ENCODE measurements at regions not wholly inside any gene's neighbourhood (a gene's known extent, or its start where the extent isn't known, plus 50 kb on each side); places are given as distances from the start of the nearest gene placed in this dataset.
"Not testable (repeated sequence)": the region's sequence is repeated elsewhere in the genome, so short reads cannot be mapped to it uniquely, and the experiment has no call there.

DNA sequence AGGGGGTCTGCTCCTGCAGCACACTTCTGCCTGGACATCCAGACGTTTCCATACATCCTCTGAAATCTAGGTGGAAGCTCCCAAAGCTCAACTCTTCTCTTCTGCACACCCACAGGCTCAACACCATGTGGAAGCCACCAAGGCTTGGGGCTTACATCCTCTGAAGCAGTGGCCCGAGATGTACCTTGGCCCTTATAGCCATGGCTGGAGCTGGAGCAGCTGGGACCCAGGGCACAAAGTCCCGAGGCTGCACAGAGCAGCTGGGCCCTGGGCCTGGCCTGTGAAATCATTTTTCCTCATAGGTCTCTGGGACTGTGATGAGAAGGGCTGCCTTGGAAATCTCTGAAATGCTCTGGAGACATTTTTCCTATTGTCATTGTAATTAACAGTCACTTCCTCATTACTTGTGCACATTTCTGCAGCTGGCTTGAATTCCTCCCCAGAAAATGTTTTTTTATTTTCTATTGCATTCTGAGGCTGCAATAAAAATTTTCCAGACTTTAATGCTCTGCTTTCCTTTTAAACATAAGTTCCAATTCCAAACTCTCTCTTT is 645.6 kb downstream of the RWDD3 start:
- no peak overlapping the region for H3K27ac Mint-ChIP-seq
- CTCF ChIA-PET: no interaction called here
- no peak for DNase-seq
- no peaks in the 10 kb centered on the region for H3K9me3 Mint-ChIP-seq
- no peak overlapping the region for H3K4me3 Mint-ChIP-seq
- H3K4me1 Mint-ChIP-seq (ENCODE audit: low read depth): no peaks in the 10 kb centered on the region
- no peaks in the 10 kb centered on the region for H3K36me3 Mint-ChIP-seq (ENCODE audit: low read depth)
- intact Hi-C loops (cut with micrococcal nuclease): no loop called here
- no peaks in the 10 kb centered on the region for H3K27me3 Mint-ChIP-seq (ENCODE audit: low read depth)

DNA sequence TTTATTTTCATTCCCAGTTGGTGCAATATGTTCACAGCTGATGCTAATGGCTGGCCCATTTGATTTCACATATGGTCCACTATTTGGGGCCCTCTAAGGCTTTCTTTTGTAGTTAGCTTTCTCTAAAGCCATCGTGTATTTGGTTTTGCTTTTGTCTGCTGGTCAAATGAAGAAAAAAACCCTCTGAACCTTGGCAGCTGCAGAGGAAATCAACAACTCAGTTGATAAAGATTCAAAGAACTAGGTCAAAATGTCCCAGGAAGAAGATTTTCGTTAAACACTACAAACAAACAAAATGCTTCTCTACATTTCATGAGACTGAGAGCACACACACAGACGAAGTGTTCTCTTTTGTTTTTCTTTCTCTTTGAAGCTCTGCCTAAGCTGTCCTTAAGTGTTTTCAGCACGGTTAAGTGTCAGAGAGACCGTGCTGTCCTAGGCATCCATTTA is 655.0 kb downstream of the RWDD3 start:
- Mint-ChIP-seq H3K36me3 (ENCODE audit: low read depth) (no peaks in the 10 kb centered on the region), H3K27me3 (ENCODE audit: low read depth) (no peaks in the 10 kb centered on the region), H3K4me1 (ENCODE audit: low read depth) (no peaks in the 10 kb centered on the region), H3K27ac (no peak overlapping the region), H3K9me3 (peaks cover 1% of the 10 kb centered on the region), H3K4me3 (no peak overlapping the region)
- intact Hi-C loops (cut with micrococcal nuclease): no loop called here
- CTCF ChIA-PET: no interaction called here
- DNase-seq: no peak

DNA sequence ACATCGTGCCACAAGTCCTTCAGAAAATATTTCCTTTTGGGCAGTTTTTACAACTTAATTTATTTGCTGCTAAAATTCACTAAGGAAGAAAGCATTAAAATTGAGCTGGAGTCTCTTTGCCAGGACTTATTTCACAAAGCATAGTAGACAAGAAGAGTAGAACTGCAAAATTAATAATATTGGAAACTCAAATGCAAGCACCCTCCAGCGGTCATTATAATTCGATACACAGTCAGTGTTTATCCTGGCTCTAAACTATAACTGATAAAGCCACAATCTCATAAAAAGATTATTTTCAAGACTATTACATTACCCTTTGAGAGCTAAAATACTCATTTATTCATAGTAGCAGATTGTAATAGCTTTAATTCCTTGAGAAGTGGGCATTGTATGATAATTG is 655.4 kb downstream of the RWDD3 start:
- Mint-ChIP-seq H3K27ac (no peak overlapping the region), H3K36me3 (ENCODE audit: low read depth) (no peaks in the 10 kb centered on the region), H3K4me3 (no peak overlapping the region), H3K9me3 (peaks cover 1% of the 10 kb centered on the region), H3K27me3 (ENCODE audit: low read depth) (no peaks in the 10 kb centered on the region), H3K4me1 (ENCODE audit: low read depth) (no peaks in the 10 kb centered on the region)
- CTCF ChIA-PET: no interaction called here
- intact Hi-C loops (cut with micrococcal nuclease): no loop called here
- DNase-seq: no peak

DNA sequence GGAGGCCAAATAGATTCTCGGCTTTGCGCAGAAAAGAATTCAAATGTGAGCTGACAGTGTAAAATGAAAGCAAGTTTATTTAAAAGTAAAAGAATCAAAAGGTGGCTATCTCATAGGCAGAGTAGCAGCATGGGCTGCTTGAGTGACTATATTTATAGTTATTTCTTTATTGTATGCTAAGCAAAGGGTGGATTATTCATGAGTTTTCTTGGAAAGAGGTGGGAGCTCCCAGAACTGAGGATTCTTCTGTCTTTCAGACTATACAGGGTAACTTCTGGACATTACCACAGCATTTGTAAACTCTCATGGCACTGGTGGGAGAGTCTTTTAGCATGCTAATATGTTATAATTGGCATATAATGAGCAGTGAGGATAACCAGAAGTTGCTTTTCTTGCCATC is 659.9 kb downstream of the RWDD3 start:
- intact Hi-C loops (cut with micrococcal nuclease): no loop called here
- no peak overlapping the region for H3K27ac Mint-ChIP-seq
- CTCF ChIA-PET: no interaction called here
- H3K4me1 Mint-ChIP-seq (ENCODE audit: low read depth): no peaks in the 10 kb centered on the region
- H3K27me3 Mint-ChIP-seq (ENCODE audit: low read depth): no peaks in the 10 kb centered on the region
- no peaks in the 10 kb centered on the region for H3K36me3 Mint-ChIP-seq (ENCODE audit: low read depth)
- H3K9me3 Mint-ChIP-seq: peaks cover 6% of the 10 kb centered on the region
- no peak overlapping the region for H3K4me3 Mint-ChIP-seq
- no peak for DNase-seq

DNA sequence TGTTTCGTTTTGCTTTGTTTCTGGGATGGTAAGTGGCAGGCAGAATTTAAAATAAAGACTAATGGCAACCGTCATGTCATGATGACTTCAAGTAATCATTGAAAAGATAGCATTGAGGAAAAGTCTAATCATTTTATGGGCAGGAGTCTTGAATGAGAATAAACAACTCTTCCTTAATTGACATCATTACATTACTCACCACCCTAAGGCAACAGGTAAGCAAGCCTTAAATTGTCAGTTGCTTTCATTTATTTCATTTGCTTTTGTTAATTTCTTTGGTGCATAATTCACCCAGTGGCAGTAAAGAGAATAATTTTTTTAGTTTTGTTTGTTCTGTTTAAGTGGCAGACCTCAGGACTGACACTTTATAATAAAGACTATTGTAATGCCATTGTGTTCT is 669.0 kb downstream of the RWDD3 start:
- Mint-ChIP-seq H3K9me3 (peaks cover 6% of the 10 kb centered on the region), H3K36me3 (ENCODE audit: low read depth) (no peaks in the 10 kb centered on the region), H3K4me3 (no peak overlapping the region), H3K27ac (no peak overlapping the region), H3K27me3 (ENCODE audit: low read depth) (no peaks in the 10 kb centered on the region), H3K4me1 (ENCODE audit: low read depth) (no peaks in the 10 kb centered on the region)
- CTCF ChIA-PET: no interaction called here
- no peak for DNase-seq
- intact Hi-C loops (cut with micrococcal nuclease): no loop called here

DNA sequence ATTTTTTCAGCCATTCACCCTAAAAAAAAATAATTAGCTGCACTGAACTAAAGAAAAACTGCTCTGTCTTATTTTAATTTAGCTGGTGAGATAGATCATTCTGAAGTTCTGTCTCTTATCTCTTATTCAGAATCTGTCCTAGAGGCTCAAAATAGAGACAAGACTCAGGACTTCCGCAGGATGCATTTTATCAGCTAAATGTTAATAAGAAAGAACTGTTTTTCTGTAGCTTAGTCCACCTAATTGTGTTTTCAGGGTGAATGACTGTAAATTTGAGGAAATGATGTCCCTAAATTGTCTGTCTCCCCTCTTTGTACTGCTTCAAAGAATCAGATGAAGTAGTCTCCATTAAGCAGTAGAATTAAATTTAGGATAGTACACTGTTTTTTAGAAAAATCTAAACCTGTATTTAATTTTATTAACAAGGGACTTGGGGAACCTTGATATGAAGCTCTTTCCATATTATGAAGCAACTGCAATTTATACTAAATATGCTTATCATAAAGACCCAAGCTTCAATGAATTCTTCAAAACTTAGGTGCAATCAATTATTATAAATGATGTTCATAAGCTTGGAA is 671.9 kb downstream of the RWDD3 start:
- no peaks in the 10 kb centered on the region for H3K36me3 Mint-ChIP-seq (ENCODE audit: low read depth)
- no peaks in the 10 kb centered on the region for H3K27me3 Mint-ChIP-seq (ENCODE audit: low read depth)
- peaks cover 9% of the 10 kb centered on the region for H3K9me3 Mint-ChIP-seq
- intact Hi-C loops (cut with micrococcal nuclease): no loop called here
- DNase-seq: no peak
- H3K27ac Mint-ChIP-seq: no peak overlapping the region
- H3K4me1 Mint-ChIP-seq (ENCODE audit: low read depth): no peaks in the 10 kb centered on the region
- H3K4me3 Mint-ChIP-seq: no peak overlapping the region
- CTCF ChIA-PET: no interaction called here

DNA sequence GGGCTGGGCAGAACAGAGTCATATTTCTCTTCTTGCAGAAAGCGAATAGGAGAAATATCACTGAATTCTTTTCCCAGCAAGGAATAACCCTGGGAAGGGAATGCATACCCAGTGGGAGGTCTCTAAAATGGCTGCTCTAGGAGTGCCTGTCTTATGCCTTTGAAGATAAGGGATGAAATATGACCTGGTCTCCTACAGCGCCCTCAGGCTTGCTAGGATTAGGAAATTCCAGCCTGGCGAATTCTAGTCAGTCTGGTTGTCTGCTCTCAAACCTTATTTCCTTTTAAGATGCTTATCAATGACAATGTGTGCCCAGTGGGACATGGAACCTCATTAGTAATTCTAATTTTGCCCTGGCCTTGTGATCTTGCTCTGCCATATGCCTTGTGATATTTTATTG is 677.7 kb downstream of the RWDD3 start:
- H3K4me3 Mint-ChIP-seq; H3K27me3 Mint-ChIP-seq (ENCODE audit: low read depth); H3K36me3 Mint-ChIP-seq (ENCODE audit: low read depth); H3K27ac Mint-ChIP-seq; H3K4me1 Mint-ChIP-seq (ENCODE audit: low read depth); CTCF ChIA-PET; DNase-seq; intact Hi-C loops (cut with micrococcal nuclease): not testable (repeated sequence)
- peaks cover 19% of the 10 kb centered on the region for H3K9me3 Mint-ChIP-seq

DNA sequence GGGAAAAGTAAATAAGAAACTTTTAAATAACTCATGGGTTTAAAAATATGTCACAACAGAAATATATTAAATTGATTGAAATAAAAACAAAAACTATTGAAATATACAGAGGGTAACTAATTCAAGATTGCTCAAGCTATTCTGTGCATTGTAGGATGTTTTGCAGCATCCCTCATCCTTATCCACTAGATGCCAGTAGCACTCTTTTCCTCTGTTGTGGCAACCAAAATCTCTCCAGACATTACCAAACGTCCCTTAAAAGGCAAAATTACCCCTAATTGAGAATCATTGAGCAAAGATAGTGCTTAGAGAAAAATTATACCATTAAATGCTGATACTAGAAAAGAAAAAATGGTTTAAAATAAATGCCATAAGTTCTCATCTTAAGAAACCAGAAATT is 682.6 kb downstream of the RWDD3 start:
- no peaks in the 10 kb centered on the region for H3K27me3 Mint-ChIP-seq (ENCODE audit: low read depth)
- intact Hi-C loops (cut with micrococcal nuclease): no loop called here

DNA sequence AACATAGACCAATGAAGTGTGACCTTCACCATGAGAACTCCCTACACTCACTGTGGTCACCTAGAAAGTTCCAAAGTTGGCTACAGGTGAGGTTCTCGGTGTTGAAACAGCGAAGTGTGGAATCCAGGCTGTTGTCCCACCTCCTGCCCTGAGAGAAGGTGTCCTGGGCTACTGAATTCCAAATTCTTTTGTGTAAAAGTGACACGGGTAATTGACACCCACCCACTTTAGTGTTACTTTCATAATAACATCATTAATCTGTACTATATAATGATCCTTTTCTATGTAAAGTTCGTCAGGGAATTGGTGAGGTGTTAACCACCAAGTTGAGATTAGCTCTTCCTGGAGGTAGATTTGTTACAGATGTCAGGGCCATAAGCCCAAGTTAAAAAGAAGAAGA is 690.7 kb downstream of the RWDD3 start:
- CTCF ChIA-PET: interaction anchor here (0.5 kb wide), 1 partner anchor 41 kb away, joined by 4 read pairs; no protein-coding TSS in a partner anchor

More for the DNA sequence above, 682.6 kb downstream of the RWDD3 start:
- Mint-ChIP-seq H3K4me1 (ENCODE audit: low read depth) (no peaks in the 10 kb centered on the region), H3K9me3 (peaks cover 9% of the 10 kb centered on the region), H3K27ac (no peak overlapping the region), H3K36me3 (ENCODE audit: low read depth) (no peaks in the 10 kb centered on the region), H3K4me3 (no peak overlapping the region)
- no peak for DNase-seq
- CTCF ChIA-PET: no interaction called here

DNA sequence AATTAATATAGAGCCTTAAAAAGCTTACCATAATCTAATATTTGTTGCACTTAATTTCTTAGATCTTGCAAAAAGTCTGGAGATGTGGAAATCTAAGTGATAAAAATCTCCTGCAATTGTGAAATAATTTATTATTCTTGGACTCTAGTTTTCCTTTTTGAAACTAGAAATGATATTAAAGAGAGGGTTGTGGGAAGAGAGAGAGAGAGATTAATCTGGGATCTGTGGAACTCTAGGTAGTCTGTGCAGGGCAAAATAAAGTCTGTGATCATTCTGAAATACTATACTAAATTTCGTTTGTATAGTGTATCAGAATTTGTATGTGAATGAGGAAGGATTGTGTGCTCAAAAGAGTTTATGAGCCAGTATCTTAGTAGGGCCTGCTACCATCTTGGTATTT is 692.3 kb downstream of the RWDD3 start:
- intact Hi-C loops (cut with micrococcal nuclease): no loop called here
- Mint-ChIP-seq H3K27me3 (ENCODE audit: low read depth) (no peaks in the 10 kb centered on the region), H3K36me3 (ENCODE audit: low read depth) (no peaks in the 10 kb centered on the region), H3K4me3 (no peak overlapping the region), H3K9me3 (peaks cover 2% of the 10 kb centered on the region), H3K27ac (no peak overlapping the region), H3K4me1 (ENCODE audit: low read depth) (no peaks in the 10 kb centered on the region)
- no peak for DNase-seq
- CTCF ChIA-PET: interaction anchor here (0.6 kb wide), 1 partner anchor 212 kb away, joined by 3 read pairs; no protein-coding TSS in a partner anchor

More for the DNA sequence above, 690.7 kb downstream of the RWDD3 start:
- Mint-ChIP-seq H3K27ac (no peak overlapping the region), H3K36me3 (ENCODE audit: low read depth) (no peaks in the 10 kb centered on the region), H3K27me3 (ENCODE audit: low read depth) (no peaks in the 10 kb centered on the region), H3K4me1 (ENCODE audit: low read depth) (no peaks in the 10 kb centered on the region), H3K9me3 (peaks cover 2% of the 10 kb centered on the region), H3K4me3 (no peak overlapping the region)
- DNase-seq: no peak
- intact Hi-C loops (cut with micrococcal nuclease): no loop called here

DNA sequence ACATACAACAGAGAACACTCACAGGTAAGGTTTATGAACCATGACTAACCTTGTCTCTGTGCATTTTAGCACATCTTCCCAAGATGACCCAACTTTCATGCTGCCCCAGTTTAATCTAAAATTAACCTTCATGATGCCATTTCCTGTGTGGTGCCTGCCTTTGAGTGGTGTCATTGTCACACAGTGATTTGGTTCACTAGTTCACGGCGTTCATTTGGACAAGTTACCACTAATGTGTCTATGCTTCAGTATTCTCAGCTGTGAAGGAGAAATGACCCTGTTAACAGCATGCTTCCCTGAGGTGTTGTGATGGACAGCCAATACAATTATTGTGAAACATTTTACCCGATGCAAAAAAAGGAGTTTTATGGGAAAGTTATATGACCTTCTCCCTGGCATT is 693.1 kb downstream of the RWDD3 start:
- H3K9me3 Mint-ChIP-seq: peaks cover 2% of the 10 kb centered on the region
- H3K27ac Mint-ChIP-seq: no peak overlapping the region
- no peaks in the 10 kb centered on the region for H3K27me3 Mint-ChIP-seq (ENCODE audit: low read depth)
- no peak for DNase-seq
- intact Hi-C loops (cut with micrococcal nuclease): no loop called here
- H3K36me3 Mint-ChIP-seq (ENCODE audit: low read depth): no peaks in the 10 kb centered on the region
- no peak overlapping the region for H3K4me3 Mint-ChIP-seq
- CTCF ChIA-PET: no interaction called here
- no peaks in the 10 kb centered on the region for H3K4me1 Mint-ChIP-seq (ENCODE audit: low read depth)

DNA sequence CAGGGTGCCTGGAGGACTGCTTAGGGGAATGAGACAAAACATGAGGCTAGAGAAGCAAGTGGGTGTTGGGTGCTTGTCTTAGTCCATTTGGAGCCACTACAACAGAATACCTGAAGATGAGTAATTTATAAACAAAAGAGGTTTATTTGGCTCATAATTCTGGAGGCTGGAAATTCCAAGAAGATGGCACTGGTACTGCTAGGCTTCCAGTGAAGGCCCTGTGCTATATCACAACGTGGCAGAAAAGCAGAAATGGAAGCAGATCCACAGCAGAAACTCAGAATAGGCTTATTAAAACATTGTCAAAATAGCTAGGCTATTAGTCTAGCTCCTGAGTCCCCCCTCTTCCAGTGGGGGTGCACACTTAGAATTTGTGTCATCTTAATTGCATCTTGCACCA is 701.7 kb downstream of the RWDD3 start:
- intact Hi-C loops (cut with micrococcal nuclease): no loop called here
- Mint-ChIP-seq H3K27ac (no peak overlapping the region), H3K4me1 (ENCODE audit: low read depth) (no peaks in the 10 kb centered on the region), H3K36me3 (ENCODE audit: low read depth) (no peaks in the 10 kb centered on the region), H3K27me3 (ENCODE audit: low read depth) (no peaks in the 10 kb centered on the region), H3K4me3 (no peak overlapping the region), H3K9me3 (no peaks in the 10 kb centered on the region)
- CTCF ChIA-PET: no interaction called here
- DNase-seq: no peak

DNA sequence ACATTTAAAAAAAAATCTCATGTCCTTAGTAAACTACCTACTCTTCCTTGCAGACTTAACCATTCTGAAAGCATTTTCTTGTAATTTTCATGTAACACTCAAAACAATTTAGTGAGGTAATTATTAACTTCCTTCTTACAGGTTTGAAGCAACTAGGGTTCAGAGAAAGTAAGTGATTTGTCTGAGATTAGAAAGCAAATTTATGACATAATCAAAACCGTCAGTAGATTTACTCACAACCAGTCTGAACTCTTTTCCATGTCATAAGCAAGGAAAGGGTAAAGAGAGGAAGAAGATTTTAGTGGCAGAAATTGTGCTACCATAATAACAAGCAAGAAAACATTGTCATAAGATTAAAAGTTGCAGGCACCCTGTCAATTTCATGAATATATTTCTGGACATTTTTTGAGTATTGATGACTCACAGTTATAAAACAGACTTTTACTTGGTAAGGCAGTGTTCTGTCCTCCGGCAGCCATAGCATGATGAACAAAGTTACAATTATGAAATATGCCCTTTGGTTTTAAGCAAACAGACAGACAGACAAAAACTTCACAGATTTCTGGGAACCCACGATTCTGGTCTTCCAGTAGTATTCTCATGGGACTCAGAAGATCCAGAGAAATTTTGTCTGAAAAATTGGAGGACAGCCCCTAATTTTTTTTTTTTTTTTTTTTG is 707.2 kb downstream of the RWDD3 start:
- Mint-ChIP-seq H3K4me1 (ENCODE audit: low read depth) (no peaks in the 10 kb centered on the region), H3K36me3 (ENCODE audit: low read depth) (no peaks in the 10 kb centered on the region)
- CTCF ChIA-PET: no interaction called here

More for the DNA sequence above, 707.2 kb downstream of the RWDD3 start:
- no peaks in the 10 kb centered on the region for H3K27me3 Mint-ChIP-seq (ENCODE audit: low read depth)
- H3K27ac Mint-ChIP-seq: no peak overlapping the region
- no peak overlapping the region for H3K4me3 Mint-ChIP-seq
- intact Hi-C loops (cut with micrococcal nuclease): no loop called here
- DNase-seq: no peak
- peaks cover 2% of the 10 kb centered on the region for H3K9me3 Mint-ChIP-seq
